CD4-positive, alpha-beta T cell (primary cell): ENCODE measurements at regions not wholly inside any gene's neighbourhood (a gene's known extent, or its start where the extent isn't known, plus 50 kb on each side); places are given as distances from the start of the nearest gene placed in this dataset.

Experiments
- ATAC-seq: fragments of 200-7000 bp; cut with Tn5 transposase; one replicate; pipeline ENCODE4 v1.10.0; 2022; ENCODE audit warnings: mild to moderate bottlenecking; ENCODE audit not compliant: poor library complexity
- CTCF ChIA-PET: fragments of 350-600 bp; sonication (Branson Sonifier 250); formaldehyde crosslinking; loops from one replicate; lab custom pipeline; 2021; ENCODE audit warnings: antibody characterized with exemption, inconsistent platforms; lab: Charles Lee
- POLR2A ChIA-PET: fragments of 350-600 bp; sonication (Branson Sonifier 250); formaldehyde crosslinking; loops from one replicate; lab custom pipeline; 2021; ENCODE audit warnings: antibody characterized with exemption, inconsistent platforms; lab: Charles Lee
- DNase-seq, 14 experiments: peaks; one replicate each; pipeline ENCODE4 v3.0.0-alpha.2; 2013 to 2020; ENCODE audit warnings: mixed read lengths in 2 of 14
- H3K27ac ChIP-seq, 2 donors: one replicate each; pipeline versions ENCODE4 v1.5.1 to v1.7.0; 2013; ENCODE audit warnings: low read length in 2 of 2, low read depth in 1 of 2, mild to moderate bottlenecking in 1 of 2
- H3K27me3 ChIP-seq, 2 experiments: 1 replicate in 1 of 2; 2 replicates in 1 of 2; pipeline versions ENCODE4 v1.6.1 to v1.7.0; 2013; ENCODE audit warnings: low read length in 2 of 2, control low read depth in 1 of 2, mild to moderate bottlenecking in 1 of 2, moderate library complexity in 1 of 2; ENCODE audit not compliant: insufficient read depth in 2 of 2, control insufficient read depth in 1 of 2
- H3K36me3 ChIP-seq: one replicate; pipeline ENCODE4 v1.6.1; 2013; ENCODE audit warnings: low read length, control low read depth; ENCODE audit not compliant: insufficient read depth
- H3K4me1 ChIP-seq: one replicate; pipeline ENCODE4 v1.6.1; 2013; ENCODE audit warnings: low read length, control low read depth; ENCODE audit not compliant: insufficient read depth
- H3K4me3 ChIP-seq: one replicate; pipeline ENCODE4 v1.5.1; 2013; ENCODE audit warnings: mild to moderate bottlenecking, low read length, moderate library complexity
- H3K9me3 ChIP-seq, 2 experiments: 1 replicate in 1 of 2; 2 replicates in 1 of 2; pipeline versions ENCODE4 v1.6.1 to v1.7.0; 2013; ENCODE audit warnings: low read length in 2 of 2, mild to moderate bottlenecking in 2 of 2, control low read depth in 1 of 2, moderate library complexity in 1 of 2; ENCODE audit not compliant: control insufficient read depth in 1 of 2, insufficient read depth in 1 of 2
- H3K27ac Mint-ChIP-seq: one replicate; pipeline ENCODE4 v1.8.0; 2020; ENCODE audit warnings: mixed read lengths
- H3K27me3 Mint-ChIP-seq: one replicate; pipeline ENCODE4 v1.8.0; 2021; ENCODE audit warnings: mixed read lengths
- H3K36me3 Mint-ChIP-seq: one replicate; pipeline ENCODE4 v1.8.0; 2021; ENCODE audit warnings: low read depth, mixed read lengths
- H3K4me1 Mint-ChIP-seq: one replicate; pipeline ENCODE4 v1.8.0; 2021; ENCODE audit warnings: low read depth, mixed read lengths
- H3K4me3 Mint-ChIP-seq: one replicate; pipeline ENCODE4 v1.8.0; 2020; ENCODE audit warnings: mild to moderate bottlenecking, mixed read lengths
- H3K9me3 Mint-ChIP-seq: one replicate; pipeline ENCODE4 v1.8.0; 2020; ENCODE audit warnings: mixed read lengths
- intact Hi-C, 2 experiments: fragments of 100-400 bp; cut with DNase I in 1 of 2; cut with micrococcal nuclease in 1 of 2; formaldehyde crosslinking; loops; one replicate each; pipeline versions ENCODE4 v1.15.1 to v1.9.0; 2023 to 2025; cut with DNase I, micrococcal nuclease
- TF ChIP-seq, protein P1 (sequence below): fragments of 200-600 bp; IDR thresholded peaks from one replicate; pipeline ENCODE4 v1.8.0; 2022; ENCODE audit warnings: antibody characterized with exemption, mild to moderate bottlenecking

DNA sequence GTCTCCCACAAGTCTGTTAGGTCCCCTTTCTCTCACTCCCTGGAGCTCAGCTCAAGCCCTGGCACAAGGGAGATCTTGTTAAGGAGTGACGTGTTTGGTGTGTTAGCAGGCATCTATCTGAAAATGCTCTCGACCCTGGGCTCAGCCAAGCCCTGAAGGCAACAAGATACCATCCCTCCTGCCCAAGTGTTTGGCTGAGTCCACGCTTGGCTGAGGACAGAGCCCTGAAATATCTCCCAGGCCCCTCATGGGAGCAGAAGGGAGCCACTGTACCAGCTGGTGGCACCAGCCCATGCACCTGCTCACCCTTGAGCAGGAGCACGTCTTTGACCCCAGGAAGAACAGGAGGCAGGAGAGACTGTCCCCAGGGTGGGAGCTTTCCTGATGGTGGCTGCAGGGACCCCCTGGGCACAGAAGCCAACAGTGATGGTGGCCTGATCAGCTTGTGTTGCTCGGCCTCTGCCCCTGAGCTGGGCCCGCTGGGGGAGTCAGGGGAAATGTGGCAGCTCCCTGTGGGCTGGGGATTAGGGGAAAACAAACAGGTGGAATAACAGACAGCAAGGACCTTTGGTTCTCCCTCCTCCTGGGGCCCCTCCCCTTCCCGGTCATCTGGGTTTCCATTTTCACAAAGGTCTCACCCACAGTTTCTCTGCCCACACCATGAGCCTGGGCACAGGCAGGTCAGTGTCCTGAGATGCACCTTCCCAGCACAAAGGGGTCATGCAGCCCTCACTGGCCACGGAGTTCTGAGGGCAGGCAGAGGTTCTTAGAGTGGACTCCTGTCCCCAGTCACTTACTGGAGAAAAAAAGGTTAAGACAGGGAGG lies 91.6 kb downstream of the RHOB start:
- Mint-ChIP-seq H3K4me3 (no peak overlapping the region), H3K4me1 (no peaks in the 10 kb centered on the region), H3K27ac (no peak overlapping the region), H3K27me3 (peaks cover 7% of the 10 kb centered on the region), H3K9me3 (no peaks in the 10 kb centered on the region), H3K36me3 (no peaks in the 10 kb centered on the region)
- DNase-seq = peak in 1 of 14 experiments; percentile 19
- TF ChIP-seq, protein P1, sequence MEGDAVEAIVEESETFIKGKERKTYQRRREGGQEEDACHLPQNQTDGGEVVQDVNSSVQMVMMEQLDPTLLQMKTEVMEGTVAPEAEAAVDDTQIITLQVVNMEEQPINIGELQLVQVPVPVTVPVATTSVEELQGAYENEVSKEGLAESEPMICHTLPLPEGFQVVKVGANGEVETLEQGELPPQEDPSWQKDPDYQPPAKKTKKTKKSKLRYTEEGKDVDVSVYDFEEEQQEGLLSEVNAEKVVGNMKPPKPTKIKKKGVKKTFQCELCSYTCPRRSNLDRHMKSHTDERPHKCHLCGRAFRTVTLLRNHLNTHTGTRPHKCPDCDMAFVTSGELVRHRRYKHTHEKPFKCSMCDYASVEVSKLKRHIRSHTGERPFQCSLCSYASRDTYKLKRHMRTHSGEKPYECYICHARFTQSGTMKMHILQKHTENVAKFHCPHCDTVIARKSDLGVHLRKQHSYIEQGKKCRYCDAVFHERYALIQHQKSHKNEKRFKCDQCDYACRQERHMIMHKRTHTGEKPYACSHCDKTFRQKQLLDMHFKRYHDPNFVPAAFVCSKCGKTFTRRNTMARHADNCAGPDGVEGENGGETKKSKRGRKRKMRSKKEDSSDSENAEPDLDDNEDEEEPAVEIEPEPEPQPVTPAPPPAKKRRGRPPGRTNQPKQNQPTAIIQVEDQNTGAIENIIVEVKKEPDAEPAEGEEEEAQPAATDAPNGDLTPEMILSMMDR = no peak
- H3K27me3 ChIP-seq = no peaks in the 10 kb centered on the region
- no peak overlapping the region for H3K4me3 ChIP-seq
- intact Hi-C loops = no loop called here
- ATAC-seq = no peak
- no peaks in the 10 kb centered on the region for H3K36me3 ChIP-seq
- no peaks in the 10 kb centered on the region for H3K4me1 ChIP-seq
- H3K27ac ChIP-seq = no peak overlapping the region
- ChIA-PET CTCF (no interaction called here), POLR2A (no interaction called here)
- H3K9me3 ChIP-seq = peaks cover 0 to 8% of the 10 kb centered on the region in 2 experiments

DNA sequence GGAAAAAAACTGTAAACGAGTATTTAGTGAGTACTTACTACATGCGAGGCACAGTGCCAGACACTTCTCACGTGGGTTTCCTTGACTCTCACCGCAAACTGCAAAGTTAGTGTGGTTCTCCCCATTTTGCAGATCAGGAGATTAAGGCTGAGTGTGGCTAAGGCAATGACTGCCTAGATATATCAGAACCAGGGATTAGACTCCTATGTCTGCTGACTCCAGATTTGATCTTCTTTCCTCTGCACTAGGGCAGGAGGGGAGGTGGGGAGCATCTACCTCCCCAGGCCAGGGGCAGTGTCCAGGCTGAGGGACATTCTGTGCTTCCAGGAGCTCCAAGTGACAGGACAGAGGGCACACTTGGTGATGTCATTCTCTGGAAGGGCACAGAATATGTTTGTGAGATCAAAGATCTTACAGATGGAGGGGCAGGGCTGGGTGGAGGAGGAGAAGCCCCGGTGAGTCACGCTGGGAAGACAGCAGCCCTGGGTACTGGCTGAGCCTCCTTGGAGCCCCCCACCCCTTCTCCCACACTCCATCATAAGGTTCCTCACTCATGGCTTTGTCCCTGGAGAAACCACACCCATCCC lies 92.4 kb downstream of the RHOB start:
- Histone ChIP-seq H3K27me3 (no peaks in the 10 kb centered on the region), H3K4me3 (no peak overlapping the region), H3K4me1 (no peaks in the 10 kb centered on the region), H3K27ac (no peak overlapping the region), H3K9me3 (peaks cover 0 to 5% of the 10 kb centered on the region in 2 experiments), H3K36me3 (no peaks in the 10 kb centered on the region)
- peaks cover 7% of the 10 kb centered on the region for H3K27me3 Mint-ChIP-seq
- intact Hi-C loops = no loop called here
- ATAC-seq (no peak), DNase-seq (peak in 1 of 14 experiments; percentile 11)
- TF ChIP-seq, protein P1 = no peak
- no peaks in the 10 kb centered on the region for H3K9me3 Mint-ChIP-seq
- CTCF ChIA-PET = no interaction called here
- H3K4me1 Mint-ChIP-seq = no peaks in the 10 kb centered on the region
- POLR2A ChIA-PET = no interaction called here
- H3K4me3 Mint-ChIP-seq = no peak overlapping the region
- H3K27ac Mint-ChIP-seq = no peak overlapping the region
- no peaks in the 10 kb centered on the region for H3K36me3 Mint-ChIP-seq

DNA sequence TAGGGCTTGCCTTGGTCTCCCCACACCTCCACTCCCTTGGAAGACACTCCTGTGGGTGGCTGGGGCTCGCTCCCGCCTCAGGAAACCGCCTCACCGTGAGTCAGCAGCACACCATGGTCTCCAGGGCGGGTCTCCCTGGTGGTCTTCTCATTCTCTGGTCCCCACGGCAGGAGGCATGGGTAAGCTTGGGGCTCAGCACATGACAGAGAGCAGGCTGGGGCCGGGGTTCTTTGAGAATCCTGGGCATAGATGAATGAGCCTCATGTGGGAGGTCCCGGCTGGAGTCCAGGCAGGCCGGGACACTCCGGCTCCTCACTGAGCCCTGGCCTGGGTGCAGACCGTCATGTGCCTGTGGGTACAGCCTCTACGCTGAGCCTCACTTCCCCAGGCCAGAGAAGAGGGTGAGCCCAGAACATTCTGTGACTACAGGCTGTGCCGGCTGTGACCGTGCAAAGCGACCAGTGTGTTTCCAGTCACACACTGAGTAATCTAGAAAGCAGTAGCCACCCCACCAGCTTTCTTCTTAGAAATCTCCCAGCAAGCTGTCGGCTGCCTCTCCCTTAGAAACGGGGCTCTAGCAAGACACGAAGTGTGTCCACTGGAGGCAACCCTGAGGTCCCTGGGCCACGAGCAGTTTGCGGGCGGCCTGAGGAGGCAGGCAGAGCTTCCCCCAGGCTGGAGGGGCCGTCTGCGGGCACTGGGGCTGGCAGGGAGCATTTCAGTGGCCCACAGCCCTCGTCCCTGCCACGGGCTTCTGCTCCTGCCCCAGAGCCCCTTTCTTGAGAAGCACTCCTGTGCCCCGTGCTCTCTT lies 93.1 kb downstream of the RHOB start:
- Mint-ChIP-seq H3K9me3 (no peaks in the 10 kb centered on the region), H3K27ac (no peak overlapping the region), H3K27me3 (peaks cover 7% of the 10 kb centered on the region), H3K4me1 (no peaks in the 10 kb centered on the region), H3K4me3 (no peak overlapping the region), H3K36me3 (no peaks in the 10 kb centered on the region)
- TF ChIP-seq, protein P1 = no peak
- Histone ChIP-seq H3K9me3 (peaks cover 0 to 4% of the 10 kb centered on the region in 2 experiments), H3K4me1 (no peaks in the 10 kb centered on the region), H3K4me3 (no peak overlapping the region), H3K27me3 (no peaks in the 10 kb centered on the region), H3K27ac (no peak overlapping the region), H3K36me3 (no peaks in the 10 kb centered on the region)
- CTCF ChIA-PET = no interaction called here
- DNase-seq (peak in 1 of 14 experiments; percentile 24), ATAC-seq (no peak)
- intact Hi-C loops = no loop called here
- POLR2A ChIA-PET = no interaction called here
